ENCODE measurements at regions not wholly inside any gene's neighbourhood (a gene's known extent, or its start where the extent isn't known, plus 50 kb on each side); places are given as distances from the start of the nearest gene placed in this dataset.

DNA sequence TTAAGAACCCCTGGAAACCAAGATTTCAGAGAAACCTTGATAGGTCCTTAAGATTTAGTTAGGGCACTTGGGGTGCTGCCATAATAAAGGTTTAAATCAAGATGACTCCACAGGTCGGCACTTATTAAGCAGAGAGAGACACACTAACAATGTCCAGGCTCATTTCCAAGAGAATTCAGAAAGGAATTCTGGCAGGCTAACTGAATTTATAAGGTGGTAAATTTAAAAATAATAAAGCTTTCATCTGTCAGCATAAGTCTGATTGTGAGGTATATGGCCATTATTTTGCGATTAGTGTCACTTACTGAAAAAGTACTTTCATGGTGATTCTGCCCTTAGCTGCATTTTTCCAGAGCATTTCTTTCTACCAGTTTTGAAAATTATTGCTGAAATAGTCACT lies 472.7 kb downstream of the ARAP2 start:
- no peak for TF ChIP-seq POLR2A (IDR thresholded peaks at IDR 0.05; ENCODE audit: low read length)
- TF ChIP-seq GATA1 (IDR thresholded peaks at IDR 0.05; ENCODE audit: low read depth, low read length), result no peak
